HG02610 (cell line): ENCODE measurements at regions not wholly inside any gene's neighbourhood (a gene's known extent, or its start where the extent isn't known, plus 50 kb on each side); places are given as distances from the start of the nearest gene placed in this dataset.
"Not testable (repeated sequence)": the region's sequence is repeated elsewhere in the genome, so short reads cannot be mapped to it uniquely, and the experiment has no call there.

ENCODE experiments used
- ATAC-seq: cut with Tn5 transposase; IDR thresholded peaks from one replicate; pipeline ENCODE4 v1.9.1; 2021; ENCODE audit warnings: mild to moderate bottlenecking, moderate library complexity; ENCODE audit not compliant: unreplicated experiment

- no peak for ATAC-seq
These were observed 65.8 kb downstream of the SPIN4 start for GRCh38 chrX:63285375-63285774.

- no peak for ATAC-seq
These were observed 66.5 kb downstream of the SPIN4 start for GRCh38 chrX:63284659-63285058.

GRCh38 chrX:63283348-63283747, 67.8 kb downstream of the SPIN4 start:
- ATAC-seq, result no peak

DNA sequence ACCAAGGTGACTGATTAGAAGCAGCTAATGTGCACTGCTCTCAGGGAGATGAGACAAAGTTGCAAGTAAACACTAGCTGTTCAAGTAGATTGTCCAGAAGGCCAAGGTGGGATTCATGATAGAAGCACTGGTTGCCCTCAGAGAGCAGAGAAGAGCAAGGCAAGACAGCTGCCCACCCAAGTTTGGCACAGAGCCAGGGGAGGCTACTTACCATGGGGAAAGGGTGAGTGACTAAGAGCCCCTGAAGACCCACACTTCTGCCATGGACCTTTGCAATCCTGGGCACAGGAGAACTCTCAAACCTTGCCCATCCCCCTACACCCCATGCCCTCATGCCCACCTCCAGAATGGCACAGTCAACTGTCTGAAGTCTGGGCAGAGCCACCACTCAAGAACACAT, 68.3 kb downstream of the SPIN4 start:
- ATAC-seq, result no peak

DNA sequence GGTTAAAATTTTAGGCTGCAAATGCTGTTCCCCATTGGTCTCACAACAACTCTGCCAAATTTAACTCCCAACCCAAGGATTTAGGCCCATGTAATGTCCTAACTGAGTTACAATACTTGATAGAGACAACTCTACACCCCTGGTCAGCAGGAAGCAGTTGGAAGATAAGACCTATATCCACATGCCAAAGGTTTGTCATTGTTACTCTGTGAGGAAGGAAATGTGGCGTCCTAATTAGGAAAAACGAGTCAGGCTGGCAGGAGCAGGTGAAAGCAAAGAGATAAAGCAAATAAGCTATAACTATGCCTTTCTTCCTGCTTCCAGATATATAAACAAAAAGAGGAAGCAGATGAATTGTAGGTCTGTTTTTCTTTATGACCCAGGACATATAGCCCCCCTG, 69.1 kb downstream of the SPIN4 start:
- ATAC-seq, result no peak

- no peak for ATAC-seq
These were observed 69.7 kb downstream of the SPIN4 start for GRCh38 chrX:63281465-63281864.

DNA sequence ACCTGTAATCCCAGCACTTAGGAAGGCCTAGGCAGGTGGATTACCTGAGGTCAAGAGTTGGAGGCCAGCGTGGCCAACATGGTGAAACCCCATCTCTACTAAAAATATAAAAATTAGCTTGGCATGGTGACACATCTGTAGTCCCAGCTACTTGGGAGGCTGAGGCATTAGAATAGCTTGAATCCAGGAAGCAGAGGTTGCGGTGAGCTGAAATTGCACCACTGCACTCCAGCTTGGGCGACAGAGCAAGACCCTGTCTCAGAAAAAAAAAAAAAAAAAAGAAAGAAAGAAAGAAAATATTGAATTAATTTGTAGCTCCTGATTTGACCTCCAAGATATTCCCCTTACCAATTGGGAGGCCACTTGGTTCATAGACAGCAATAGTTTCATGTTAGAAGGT, 73.7 kb downstream of the SPIN4 start:
- not testable (repeated sequence) for ATAC-seq

DNA sequence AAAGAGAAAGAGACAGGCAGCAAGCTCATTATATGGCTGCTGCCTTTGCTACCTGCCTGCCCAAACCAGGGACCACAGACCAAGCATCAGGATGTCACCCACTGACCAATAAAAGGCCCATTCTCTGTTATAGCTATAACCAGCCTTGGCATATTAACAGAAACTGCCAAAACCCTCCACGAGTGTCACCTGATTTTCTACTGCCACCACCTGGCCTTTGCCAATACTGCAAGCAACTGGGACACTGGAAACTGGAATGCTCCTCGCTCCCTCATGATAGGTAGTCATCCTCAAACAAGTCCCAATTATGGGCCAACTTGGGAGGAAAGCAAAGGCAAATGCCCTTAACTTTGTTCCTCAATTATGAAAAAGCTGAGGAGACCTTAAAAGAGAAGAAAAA, 76.0 kb downstream of the SPIN4 start:
- no peak for ATAC-seq

DNA sequence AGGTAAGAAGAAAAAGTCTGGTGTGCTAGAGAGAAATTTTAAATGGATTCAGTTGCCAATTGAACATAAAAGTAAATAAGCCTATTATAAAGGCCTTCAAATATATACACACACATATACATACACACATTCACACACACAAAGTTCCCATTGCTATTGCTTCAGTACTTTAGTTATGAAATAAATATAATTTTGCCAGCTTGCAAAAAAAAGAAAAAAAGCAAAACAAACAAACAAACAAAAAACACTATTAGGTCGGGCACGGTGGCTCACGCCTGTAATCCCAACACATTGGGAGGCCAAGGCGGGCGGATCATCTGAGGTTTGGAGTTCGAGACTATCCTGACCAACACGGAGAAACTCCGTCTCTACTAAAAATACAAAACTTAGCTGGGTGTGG, 80.3 kb downstream of the SPIN4 start:
- no peak for ATAC-seq

- no peak for ATAC-seq
These were observed 93.0 kb downstream of the SPIN4 start for GRCh38 chrX:63258144-63258543.

- peak; percentile 100 for ATAC-seq
These were observed 100.8 kb downstream of the SPIN4 start for GRCh38 chrX:63250253-63250868.

DNA sequence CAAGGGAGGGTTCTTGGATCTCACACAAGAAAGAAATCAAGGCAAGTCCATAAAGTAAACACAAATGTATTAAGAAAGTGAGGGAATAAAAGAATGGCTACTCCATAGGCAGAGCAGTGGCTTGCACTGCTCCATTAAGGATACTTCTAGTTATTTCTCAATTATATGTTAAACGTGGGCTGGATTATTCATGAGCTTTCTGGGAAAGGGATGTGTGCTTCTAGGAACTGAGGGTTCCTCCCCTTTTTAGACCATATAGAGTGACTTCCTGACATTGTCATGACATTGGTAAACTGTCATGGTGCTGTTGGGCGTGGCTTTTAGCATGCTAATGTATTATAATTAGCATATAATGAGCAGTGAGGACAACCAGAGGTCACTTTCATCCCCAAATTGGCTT, 108.4 kb downstream of the SPIN4 start:
- not testable (repeated sequence) for ATAC-seq

GRCh38 chrX:63235963-63236362, 115.2 kb downstream of the SPIN4 start:
- ATAC-seq, result not testable (repeated sequence)

DNA sequence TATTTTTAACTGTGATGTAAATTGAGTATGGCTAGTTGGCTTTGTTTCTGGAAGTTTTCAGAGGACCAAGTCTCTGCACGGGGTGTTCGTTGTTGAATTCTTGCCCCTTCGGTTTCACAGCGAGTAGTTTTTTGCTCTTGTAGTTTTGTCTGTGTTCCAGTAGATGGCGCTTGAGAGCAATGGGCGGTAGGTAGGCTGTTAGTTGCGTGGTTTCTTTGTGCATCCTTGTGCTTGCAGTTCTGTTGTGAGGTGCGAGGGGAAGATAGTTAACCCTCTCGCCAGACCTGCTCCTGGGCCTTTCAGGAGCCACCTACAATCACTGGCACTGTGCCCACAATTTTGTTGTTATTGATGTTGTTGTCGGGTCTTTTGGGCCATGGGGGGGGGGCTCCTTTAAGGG, 118.1 kb downstream of the SPIN4 start:
- not testable (repeated sequence) for ATAC-seq

DNA sequence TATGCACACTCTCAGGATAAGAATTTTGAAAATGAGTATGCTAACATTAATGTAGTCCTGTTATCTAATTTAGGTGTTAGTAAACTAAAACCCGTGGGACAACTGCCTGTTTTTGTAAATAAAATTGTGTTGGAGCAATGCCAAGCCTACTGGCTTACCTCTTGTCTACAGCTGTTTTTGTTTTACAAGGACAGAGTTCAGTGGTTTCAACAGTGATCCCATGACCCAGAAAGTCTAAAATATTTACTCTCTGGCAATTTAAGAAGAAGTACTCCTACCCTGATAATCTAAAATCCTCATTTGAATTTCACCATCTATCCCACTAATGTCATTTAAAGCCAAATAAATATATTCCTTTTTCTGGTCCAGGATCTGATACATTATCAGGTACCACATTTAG, 132.9 kb downstream of the SPIN4 start:
- ATAC-seq, result not testable (repeated sequence)

- ATAC-seq, result not testable (repeated sequence)
These were observed 133.6 kb downstream of the SPIN4 start for GRCh38 chrX:63217549-63217948.

GRCh38 chrX:63209645-63210044, 141.5 kb downstream of the SPIN4 start:
- ATAC-seq, result not testable (repeated sequence)

- ATAC-seq, result not testable (repeated sequence)
These were observed 142.0 kb downstream of the SPIN4 start for GRCh38 chrX:63209128-63209527.

DNA sequence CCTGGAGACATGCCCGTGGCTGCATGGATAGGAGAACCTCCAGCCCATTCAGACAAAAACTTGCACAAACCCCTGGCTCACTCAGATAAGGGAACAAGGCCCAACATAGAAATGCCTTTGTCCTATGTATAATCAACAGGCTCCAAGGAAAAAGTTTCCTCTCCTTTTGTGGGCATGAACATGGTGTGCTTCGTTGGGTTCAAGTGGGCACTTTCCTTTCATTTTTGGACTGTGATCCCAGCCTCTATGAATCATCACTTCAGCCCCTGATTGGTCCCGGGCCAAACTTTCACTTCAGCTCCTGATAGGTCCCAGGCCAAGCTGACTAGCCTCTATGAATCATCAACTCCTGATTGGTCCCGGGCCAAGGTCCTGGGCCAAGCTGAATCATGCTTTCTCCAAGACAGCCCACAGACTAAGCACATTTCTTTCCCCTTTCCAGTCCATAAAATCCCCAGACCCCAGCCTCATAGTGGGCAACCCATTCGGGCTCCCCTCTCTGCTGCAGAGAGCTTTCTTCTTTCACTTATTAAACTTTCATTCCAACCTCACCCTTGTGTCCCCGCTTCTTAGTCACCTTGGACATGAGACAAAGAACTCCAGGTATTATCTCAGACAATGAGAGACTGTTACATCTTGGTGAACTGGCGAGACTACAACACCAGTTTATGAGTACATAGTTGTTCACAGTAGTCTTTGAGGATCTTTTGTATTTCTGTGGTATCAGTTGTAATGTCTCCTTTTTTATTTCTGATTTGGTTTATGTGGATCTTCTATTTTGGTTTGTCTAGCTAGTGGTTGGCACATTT, 146.7 kb downstream of the SPIN4 start:
- ATAC-seq, result not testable (repeated sequence)

DNA sequence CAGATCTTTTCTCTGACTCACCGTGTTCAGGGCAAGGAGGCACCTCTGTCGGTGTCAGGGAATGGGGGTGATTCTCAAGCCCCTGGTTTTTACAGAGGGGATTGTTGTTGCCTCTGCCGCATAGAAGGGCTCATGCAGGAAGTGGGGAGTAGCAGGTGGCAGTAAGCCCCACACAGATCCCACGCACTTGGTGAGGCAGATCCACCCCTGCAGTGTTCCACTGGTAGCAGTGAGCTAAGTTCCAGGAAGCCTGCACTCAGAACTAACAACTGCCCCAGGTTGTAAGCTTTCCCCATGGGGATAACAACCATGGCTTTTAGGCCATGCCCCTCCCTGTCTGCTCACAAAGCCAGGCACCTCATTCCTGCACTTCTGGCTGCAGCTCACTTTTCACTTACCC, 149.1 kb downstream of the SPIN4 start:
- ATAC-seq, result not testable (repeated sequence)

- not testable (repeated sequence) for ATAC-seq
These were observed 152.4 kb downstream of the SPIN4 start for GRCh38 chrX:63198693-63199092.

DNA sequence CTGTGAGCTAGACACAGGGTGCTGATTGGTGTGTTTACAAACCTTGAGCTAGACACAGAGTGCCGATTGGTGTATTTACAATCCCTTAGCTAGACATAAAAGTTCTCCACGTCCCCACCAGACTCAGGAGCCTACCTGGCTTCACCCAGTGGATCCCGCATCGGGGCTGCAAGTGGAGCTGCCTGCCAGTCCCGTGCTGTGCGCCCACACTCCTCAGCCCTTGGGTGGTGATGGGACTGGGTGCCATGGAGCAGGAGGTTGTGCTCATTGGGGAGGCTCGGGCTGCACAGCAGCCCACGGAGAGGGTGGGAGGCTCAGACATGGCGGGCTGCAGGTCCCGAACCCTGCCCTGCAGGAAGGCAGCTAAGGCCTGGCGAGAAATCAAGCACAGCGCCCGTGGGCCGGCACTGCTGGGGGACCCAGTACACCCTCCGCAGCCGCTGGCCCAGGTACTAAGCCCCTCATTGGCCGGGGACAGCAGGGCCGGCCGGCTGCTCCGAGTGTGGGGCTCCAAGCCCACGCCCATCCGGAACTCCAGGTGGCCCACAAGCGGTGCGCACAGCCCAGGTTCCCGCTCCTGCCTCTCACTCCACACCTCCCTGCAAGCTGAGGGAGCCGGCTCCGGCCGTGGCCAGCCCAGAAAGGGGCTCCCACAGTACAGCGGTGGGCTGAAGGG, 158.6 kb downstream of the SPIN4 start:
- ATAC-seq, result not testable (repeated sequence)
